RWPE1 (cell line): ENCODE measurements at regions not wholly inside any gene's neighbourhood (a gene's known extent, or its start where the extent isn't known, plus 50 kb on each side); places are given as distances from the start of the nearest gene placed in this dataset.

Experiments used
- CTCF ChIA-PET: fragments of 350-600 bp; sonication (Branson Sonifier 250); formaldehyde crosslinking; extraction: SDS; loops from one replicate; lab custom pipeline; 2021; lab: Yijun Ruan, JAX
- POLR2A ChIA-PET: fragments of 400-600 bp; formaldehyde crosslinking; extraction: SDS; loops from one replicate; lab custom pipeline; 2020; ENCODE audit warnings: antibody characterized with exemption; ENCODE audit not compliant: low non-redundant PET; lab: Yijun Ruan, JAX
- DNase-seq: peaks from one replicate; pipeline ENCODE4 v3.0.0; 2012; ENCODE audit warnings: low spot score
- H3K27ac ChIP-seq: fragments of 450-650 bp; 2 replicates; pipeline ENCODE4 v1.5.1; 2017
- CTCF ChIP-seq: fragments of 450-650 bp; conservative IDR thresholded peaks from 2 replicates; pipeline ENCODE4 v1.5.1; 2017; ENCODE audit warnings: low read depth, mild to moderate bottlenecking

GRCh38 chr17:27376637-27377547 is 79.4 kb upstream of the KSR1 start:
- no peak for TF ChIP-seq CTCF
- POLR2A ChIA-PET, result interaction anchor here (0.6 kb wide), 1 partner anchor 556 kb away, joined by 9 read pairs; no protein-coding TSS in a partner anchor
- peak; percentile 54 for DNase-seq
- CTCF ChIA-PET, result interaction anchor here (0.5 to 1.4 kb wide), 2 partner anchors 13 to 23 kb away, joined by 3 read pairs; no protein-coding TSS in a partner anchor
- H3K27ac ChIP-seq, result peak overlapping the region; percentile 80

GRCh38 chr17:27378482-27379175 is 77.6 kb upstream of the KSR1 start:
- POLR2A ChIA-PET, result no interaction called here
- no peak for TF ChIP-seq CTCF
- no peak for DNase-seq
- no peak overlapping the region for H3K27ac ChIP-seq
- CTCF ChIA-PET, result interaction anchor here (0.6 kb wide), 1 partner anchor 19 kb away, joined by 3 read pairs; no protein-coding TSS in a partner anchor

- H3K27ac ChIP-seq, result peak overlapping the region; percentile 29
- ChIA-PET CTCF (interaction anchor here (0.5 to 1.7 kb wide), 3 partner anchors 23 to 55 kb away, joined by 3 to 5 read pairs (median 4); no protein-coding TSS in a partner anchor), POLR2A (no interaction called here)
- DNase-seq, result peak; percentile 19
- TF ChIP-seq CTCF, result no peak
These were observed 76.2 kb upstream of the KSR1 start for GRCh38 chr17:27379888-27380533.

GRCh38 chr17:27380551-27380950 is 75.7 kb upstream of the KSR1 start:
- no peak for TF ChIP-seq CTCF
- ChIA-PET CTCF (interaction anchor here (0.6 to 1.7 kb wide), 2 partner anchors 26 to 55 kb away, joined by 3 to 5 read pairs; no protein-coding TSS in a partner anchor), POLR2A (no interaction called here)
- H3K27ac ChIP-seq, result peak overlapping the region; percentile 29
- DNase-seq, result no peak

GRCh38 chr17:27381007-27381501 is 75.2 kb upstream of the KSR1 start:
- H3K27ac ChIP-seq, result no peak overlapping the region
- CTCF ChIA-PET, result interaction anchor here (0.6 to 0.7 kb wide), 2 partner anchors 9 to 56 kb away, joined by 3 to 8 read pairs; no protein-coding TSS in a partner anchor

More at GRCh38 chr17:27381007-27381501, 75.2 kb upstream of the KSR1 start:
- peak; percentile 69 for TF ChIP-seq CTCF
- peak; percentile 33 for DNase-seq
- POLR2A ChIA-PET, result interaction anchor here (1.1 kb wide), 1 partner anchor 27 kb away, joined by 3 read pairs; no protein-coding TSS in a partner anchor
